CD8-positive, alpha-beta memory T cell (primary cell): ENCODE measurements at regions not wholly inside any gene's neighbourhood (a gene's known extent, or its start where the extent isn't known, plus 50 kb on each side); places are given as distances from the start of the nearest gene placed in this dataset.

Experiments
- CTCF ChIA-PET: fragments of 350-600 bp; sonication (Branson Sonifier 250); formaldehyde crosslinking; loops from one replicate; lab custom pipeline; 2021; ENCODE audit warnings: antibody characterized with exemption; lab: Charles Lee
- POLR2A ChIA-PET: fragments of 350-600 bp; sonication (Branson Sonifier 250); formaldehyde crosslinking; loops from one replicate; lab custom pipeline; 2021; ENCODE audit warnings: antibody characterized with exemption; lab: Charles Lee
- DNase-seq, 5 donors: peaks; one replicate each; pipeline versions ENCODE4 v3.0.0 to v3.0.0-alpha.2; 2020 to 2022; ENCODE audit warnings: mixed read lengths in 1 of 5
- H3K27ac ChIP-seq: one replicate; pipeline ENCODE4 v1.7.0; 2013; ENCODE audit warnings: low read depth, mild to moderate bottlenecking, low read length, moderate library complexity
- H3K27me3 ChIP-seq: 2 replicates; pipeline ENCODE4 v1.7.0; 2013; ENCODE audit warnings: low read length, mild to moderate bottlenecking; ENCODE audit not compliant: insufficient read depth, poor library complexity, severe bottlenecking
- H3K36me3 ChIP-seq: 2 replicates; pipeline ENCODE4 v1.7.0; 2013; ENCODE audit warnings: mild to moderate bottlenecking, low read length, moderate library complexity; ENCODE audit not compliant: insufficient read depth
- H3K4me1 ChIP-seq: 2 replicates; pipeline ENCODE4 v1.7.0; 2013; ENCODE audit warnings: mild to moderate bottlenecking, low read length, moderate library complexity; ENCODE audit not compliant: insufficient read depth
- H3K4me3 ChIP-seq: 2 replicates; pipeline ENCODE4 v1.7.0; 2013; ENCODE audit warnings: mild to moderate bottlenecking, low read length
- H3K9me3 ChIP-seq: 2 replicates; pipeline ENCODE4 v1.7.0; 2013; ENCODE audit warnings: mild to moderate bottlenecking, low read length
- H3K27ac Mint-ChIP-seq, 8 donors: one replicate each; pipeline ENCODE4 v1.8.0; 2020 to 2021; ENCODE audit warnings: mixed read lengths in 8 of 8, mild to moderate bottlenecking in 6 of 8, inconsistent platforms in 3 of 8, moderate library complexity in 3 of 8
- H3K27me3 Mint-ChIP-seq, 2 donors: one replicate each; pipeline ENCODE4 v1.8.0; 2020 to 2021; ENCODE audit warnings: mixed read lengths in 2 of 2, mild to moderate bottlenecking in 1 of 2, moderate library complexity in 1 of 2
- H3K36me3 Mint-ChIP-seq, 3 donors: one replicate each; pipeline ENCODE4 v1.8.0; 2020 to 2021; ENCODE audit warnings: mixed read lengths in 3 of 3, inconsistent platforms in 1 of 3, mild to moderate bottlenecking in 1 of 3
- H3K4me1 Mint-ChIP-seq, 3 donors: one replicate each; pipeline ENCODE4 v1.8.0; 2020 to 2021; ENCODE audit warnings: mixed read lengths in 3 of 3, inconsistent platforms in 1 of 3, mild to moderate bottlenecking in 1 of 3
- H3K4me3 Mint-ChIP-seq, 7 donors: one replicate each; pipeline ENCODE4 v1.8.0; 2020 to 2021; ENCODE audit warnings: mixed read lengths in 7 of 7, mild to moderate bottlenecking in 6 of 7, moderate library complexity in 4 of 7, inconsistent platforms in 2 of 7
- H3K9me3 Mint-ChIP-seq, 5 donors: one replicate each; pipeline ENCODE4 v1.8.0; 2020 to 2022; ENCODE audit warnings: mixed read lengths in 5 of 5, mild to moderate bottlenecking in 3 of 5, moderate library complexity in 2 of 5, inconsistent platforms in 1 of 5

DNA sequence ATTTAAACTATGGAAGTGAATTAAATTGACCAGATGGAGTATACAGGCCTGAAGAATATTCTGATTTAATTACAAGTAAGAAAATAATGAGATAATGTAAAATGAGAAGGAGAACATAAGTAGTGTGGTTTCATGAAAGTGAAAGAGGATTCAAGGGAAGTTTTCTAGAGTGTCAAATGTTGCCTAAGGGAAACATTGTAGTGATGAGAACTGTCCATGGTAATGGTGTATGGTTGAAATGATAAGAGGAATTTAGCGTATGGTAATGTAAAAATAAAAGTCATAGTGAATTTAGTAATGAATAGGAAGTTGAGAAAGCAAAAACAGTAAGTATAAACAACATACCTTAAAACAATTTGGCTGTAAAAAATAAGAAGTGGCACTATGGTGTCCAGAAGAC, 1954.6 kb upstream of the FLRT2 start:
- Histone ChIP-seq H3K27ac (no peak overlapping the region), H3K36me3 (no peaks in the 10 kb centered on the region), H3K4me3 (no peak overlapping the region), H3K9me3 (no peaks in the 10 kb centered on the region), H3K4me1 (no peaks in the 10 kb centered on the region), H3K27me3 (no peaks in the 10 kb centered on the region)
- POLR2A ChIA-PET: no interaction called here
- Mint-ChIP-seq H3K9me3 (peaks cover 7 to 45% (median 17%) of the 10 kb centered on the region in 5 donors), H3K36me3 (peaks cover 0 to 1% (median 0%) of the 10 kb centered on the region in 3 donors), H3K4me3 (no peak overlapping the region), H3K4me1 (no peaks in the 10 kb centered on the region), H3K27me3 (no peaks in the 10 kb centered on the region), H3K27ac (no peak overlapping the region)
- no peak for DNase-seq
- CTCF ChIA-PET: no interaction called here

DNA sequence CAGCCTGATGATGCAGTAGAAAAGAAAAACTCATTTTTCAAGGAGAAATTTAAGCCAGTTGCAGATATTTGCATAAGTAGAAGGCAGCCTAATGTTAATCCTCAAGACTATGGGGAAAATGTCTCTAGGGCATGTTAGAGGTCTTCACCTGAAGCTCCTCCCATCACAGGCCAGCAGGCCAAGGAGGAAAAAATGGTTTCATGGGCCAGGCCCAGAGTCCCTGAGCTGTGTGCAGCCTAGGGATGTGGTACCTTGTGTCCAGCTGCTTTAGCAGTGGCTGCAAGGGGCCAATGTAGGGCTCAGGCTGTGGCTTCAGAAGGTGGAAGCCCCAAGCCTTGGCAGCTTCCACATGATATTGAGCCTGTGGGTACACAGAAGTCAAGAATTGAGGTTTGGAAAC, 1946.7 kb upstream of the FLRT2 start:
- CTCF ChIA-PET: no interaction called here
- H3K27ac Mint-ChIP-seq: no peak overlapping the region

DNA sequence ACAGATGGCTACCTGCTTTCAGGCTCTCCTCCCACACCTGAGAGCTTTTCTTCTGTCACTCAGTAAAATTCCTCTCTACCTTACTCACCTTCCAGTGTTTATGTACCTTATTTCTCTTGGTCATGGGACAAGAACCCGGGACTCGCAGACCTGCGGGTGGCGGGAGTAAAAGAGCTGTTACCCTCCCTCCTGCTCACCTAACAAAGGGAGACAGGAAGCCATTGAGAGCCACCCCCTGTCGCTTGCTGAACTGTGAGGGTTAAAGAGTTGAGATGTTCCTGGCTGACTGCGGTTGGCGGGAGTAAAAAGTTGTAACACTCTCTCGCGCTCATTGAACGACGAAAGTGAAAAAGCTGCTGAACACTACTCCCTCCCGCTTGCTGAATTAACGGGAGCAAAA, 1935.1 kb upstream of the FLRT2 start:
- H3K9me3 Mint-ChIP-seq: peaks cover 10 to 26% (median 15%) of the 10 kb centered on the region in 5 donors
- no peak overlapping the region for H3K4me3 Mint-ChIP-seq
- H3K36me3 Mint-ChIP-seq: no peaks in the 10 kb centered on the region
- no peaks in the 10 kb centered on the region for H3K27me3 ChIP-seq
- no peak overlapping the region for H3K4me3 ChIP-seq
- no peaks in the 10 kb centered on the region for H3K4me1 ChIP-seq
- no peak overlapping the region for H3K27ac Mint-ChIP-seq
- no peak overlapping the region for H3K27ac ChIP-seq
- no peaks in the 10 kb centered on the region for H3K36me3 ChIP-seq
- CTCF ChIA-PET: no interaction called here
- POLR2A ChIA-PET: no interaction called here
- no peak for DNase-seq
- H3K4me1 Mint-ChIP-seq: no peaks in the 10 kb centered on the region
- H3K27me3 Mint-ChIP-seq: no peaks in the 10 kb centered on the region
- H3K9me3 ChIP-seq: no peaks in the 10 kb centered on the region

More for the DNA sequence above, 1946.7 kb upstream of the FLRT2 start:
- POLR2A ChIA-PET: no interaction called here
- no peaks in the 10 kb centered on the region for H3K27me3 Mint-ChIP-seq
- no peak overlapping the region for H3K4me3 ChIP-seq
- H3K36me3 ChIP-seq: no peaks in the 10 kb centered on the region
- no peak overlapping the region for H3K4me3 Mint-ChIP-seq
- no peaks in the 10 kb centered on the region for H3K4me1 Mint-ChIP-seq
- H3K27me3 ChIP-seq: no peaks in the 10 kb centered on the region
- no peak overlapping the region for H3K27ac ChIP-seq
- DNase-seq: no peak
- no peaks in the 10 kb centered on the region for H3K9me3 ChIP-seq
- no peaks in the 10 kb centered on the region for H3K36me3 Mint-ChIP-seq
- no peaks in the 10 kb centered on the region for H3K4me1 ChIP-seq
- H3K9me3 Mint-ChIP-seq: peaks cover 5 to 38% (median 12%) of the 10 kb centered on the region in 5 donors

DNA sequence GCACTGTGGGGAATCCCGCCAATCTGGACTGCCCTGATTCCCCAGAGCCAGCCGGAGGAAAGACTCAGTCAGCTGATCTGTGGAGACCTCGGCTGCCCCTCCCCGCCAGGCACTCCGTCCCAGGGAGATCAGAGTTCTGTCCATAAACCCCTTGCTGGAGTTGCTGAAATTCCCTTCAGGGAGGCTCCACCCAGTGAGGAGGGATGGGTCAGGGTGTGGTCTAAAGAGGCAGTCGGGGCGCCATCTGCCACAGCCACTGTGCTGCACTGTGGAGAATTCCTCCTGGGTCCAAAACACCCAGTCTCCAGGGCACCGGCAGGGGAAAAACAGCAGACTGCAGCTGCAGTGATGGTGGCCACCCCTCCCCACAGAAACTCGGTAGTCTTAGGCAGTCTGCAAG, 1922.3 kb upstream of the FLRT2 start:
- peaks cover 11 to 50% (median 29%) of the 10 kb centered on the region in 5 donors for H3K9me3 Mint-ChIP-seq
- no peak overlapping the region for H3K4me3 ChIP-seq
- H3K27ac ChIP-seq: no peak overlapping the region
- H3K27me3 Mint-ChIP-seq: no peaks in the 10 kb centered on the region
- POLR2A ChIA-PET: no interaction called here
- H3K4me3 Mint-ChIP-seq: no peak overlapping the region
- no peaks in the 10 kb centered on the region for H3K9me3 ChIP-seq
- no peaks in the 10 kb centered on the region for H3K36me3 ChIP-seq
- CTCF ChIA-PET: no interaction called here
- no peak for DNase-seq
- no peaks in the 10 kb centered on the region for H3K4me1 Mint-ChIP-seq
- no peak overlapping the region for H3K27ac Mint-ChIP-seq
- no peaks in the 10 kb centered on the region for H3K4me1 ChIP-seq
- no peaks in the 10 kb centered on the region for H3K36me3 Mint-ChIP-seq
- no peaks in the 10 kb centered on the region for H3K27me3 ChIP-seq

DNA sequence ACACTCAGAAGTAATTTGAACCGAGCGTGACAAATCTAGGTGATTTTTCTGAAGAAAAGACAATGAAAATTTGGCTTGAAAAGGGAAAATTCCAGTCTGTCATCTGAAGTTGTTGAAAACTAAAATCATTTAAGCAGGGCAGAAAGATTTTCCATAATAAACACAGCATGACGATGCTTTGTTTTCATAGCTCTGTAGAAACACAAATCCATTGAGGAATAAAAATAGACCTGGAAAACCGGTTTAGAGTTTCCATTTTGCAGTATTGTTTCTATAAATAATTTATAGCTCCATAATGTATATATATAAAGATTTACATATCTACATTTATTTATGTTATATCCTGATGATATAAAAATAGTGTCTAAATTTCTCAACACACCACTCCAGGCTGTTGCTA, 1918.5 kb upstream of the FLRT2 start:
- Histone ChIP-seq H3K4me1 (no peaks in the 10 kb centered on the region), H3K27ac (no peak overlapping the region), H3K9me3 (no peaks in the 10 kb centered on the region), H3K36me3 (no peaks in the 10 kb centered on the region), H3K27me3 (no peaks in the 10 kb centered on the region), H3K4me3 (no peak overlapping the region)
- Mint-ChIP-seq H3K4me3 (no peak overlapping the region), H3K36me3 (no peaks in the 10 kb centered on the region), H3K27ac (no peak overlapping the region), H3K27me3 (no peaks in the 10 kb centered on the region), H3K9me3 (peaks cover 5 to 32% (median 9%) of the 10 kb centered on the region in 5 donors), H3K4me1 (no peaks in the 10 kb centered on the region)
- no peak for DNase-seq
- ChIA-PET CTCF (no interaction called here), POLR2A (no interaction called here)

DNA sequence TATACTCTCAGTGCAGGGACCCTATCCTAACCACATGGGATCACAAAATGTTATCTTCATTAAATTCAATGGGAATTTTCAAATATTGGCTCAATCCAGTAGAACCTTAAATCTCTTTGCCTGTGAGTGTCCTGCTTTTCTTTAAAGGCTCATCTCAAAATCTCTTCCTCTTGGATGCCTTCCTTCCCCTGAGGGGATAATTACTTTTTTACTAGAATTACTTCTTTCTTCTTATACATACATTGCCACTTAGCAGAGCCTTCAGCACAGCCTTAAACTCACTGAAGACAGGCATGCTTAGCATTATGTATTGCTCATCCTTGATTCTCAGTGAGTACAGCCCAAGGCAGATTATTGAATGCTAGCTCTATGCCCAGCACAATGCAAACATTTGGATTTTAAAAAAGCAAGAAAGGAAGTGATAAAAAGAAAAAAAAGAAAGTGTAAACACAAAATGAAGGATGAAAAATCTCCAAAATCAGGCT, 1918.0 kb upstream of the FLRT2 start:
- Histone ChIP-seq H3K4me3 (no peak overlapping the region), H3K36me3 (no peaks in the 10 kb centered on the region), H3K9me3 (no peaks in the 10 kb centered on the region), H3K27me3 (no peaks in the 10 kb centered on the region), H3K4me1 (no peaks in the 10 kb centered on the region), H3K27ac (no peak overlapping the region)
- no peak for DNase-seq
- Mint-ChIP-seq H3K4me1 (no peaks in the 10 kb centered on the region), H3K36me3 (no peaks in the 10 kb centered on the region), H3K9me3 (peaks cover 5 to 28% (median 9%) of the 10 kb centered on the region in 5 donors), H3K27me3 (no peaks in the 10 kb centered on the region), H3K4me3 (no peak overlapping the region), H3K27ac (no peak overlapping the region)
- ChIA-PET POLR2A (no interaction called here), CTCF (no interaction called here)

DNA sequence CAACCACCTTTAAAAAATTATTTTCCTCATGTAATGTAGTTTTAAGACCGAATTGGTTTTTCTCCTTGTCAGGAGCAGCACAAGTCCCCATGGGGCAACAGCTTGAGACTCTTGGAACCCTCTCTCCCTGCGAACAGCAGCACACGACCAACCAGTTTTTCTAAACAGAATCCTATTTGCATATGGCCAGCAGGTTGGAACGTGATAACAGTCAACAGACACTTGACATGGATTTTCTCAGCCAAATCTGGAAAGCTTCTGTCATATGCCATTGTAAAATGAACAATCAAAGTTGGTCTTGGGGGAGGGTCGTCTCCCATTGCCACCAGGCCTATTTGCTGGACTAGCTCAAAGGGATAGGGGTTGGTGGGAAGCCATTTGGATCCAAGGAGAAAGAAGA, 1915.0 kb upstream of the FLRT2 start:
- POLR2A ChIA-PET: no interaction called here
- H3K27ac Mint-ChIP-seq: no peak overlapping the region

DNA sequence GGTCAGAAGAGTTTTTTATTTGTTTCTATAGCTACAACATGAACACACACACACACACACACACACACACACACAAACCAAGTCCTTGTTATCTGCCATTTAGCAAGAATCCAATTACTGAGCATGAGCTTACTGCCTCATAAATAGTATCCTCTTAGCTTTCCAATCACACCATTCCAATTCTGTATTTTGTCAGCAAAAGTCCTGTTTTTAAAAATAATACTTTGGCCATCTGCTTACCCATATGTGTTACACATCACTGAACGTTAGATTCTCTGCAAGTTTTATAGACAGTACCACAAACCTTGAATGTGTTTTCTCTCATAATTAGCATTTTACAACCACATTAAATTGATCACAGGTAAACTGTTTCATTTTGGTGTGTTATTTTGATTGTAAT, 1905.4 kb upstream of the FLRT2 start:
- CTCF ChIA-PET: no interaction called here
- no peaks in the 10 kb centered on the region for H3K36me3 ChIP-seq
- POLR2A ChIA-PET: no interaction called here
- no peaks in the 10 kb centered on the region for H3K27me3 ChIP-seq
- peak overlapping the region in 1 of 8 donors; percentile 22 for H3K27ac Mint-ChIP-seq
- no peaks in the 10 kb centered on the region for H3K36me3 Mint-ChIP-seq
- DNase-seq: no peak
- no peaks in the 10 kb centered on the region for H3K4me1 ChIP-seq
- no peaks in the 10 kb centered on the region for H3K9me3 ChIP-seq
- no peaks in the 10 kb centered on the region for H3K4me1 Mint-ChIP-seq
- H3K4me3 ChIP-seq: no peak overlapping the region
- peaks cover 7 to 35% (median 16%) of the 10 kb centered on the region in 5 donors for H3K9me3 Mint-ChIP-seq
- no peaks in the 10 kb centered on the region for H3K27me3 Mint-ChIP-seq
- no peak overlapping the region for H3K4me3 Mint-ChIP-seq
- no peak overlapping the region for H3K27ac ChIP-seq

More for the DNA sequence above, 1915.0 kb upstream of the FLRT2 start:
- Mint-ChIP-seq H3K4me3 (no peak overlapping the region), H3K27me3 (no peaks in the 10 kb centered on the region), H3K36me3 (no peaks in the 10 kb centered on the region), H3K4me1 (no peaks in the 10 kb centered on the region), H3K9me3 (peaks cover 4 to 34% (median 19%) of the 10 kb centered on the region in 5 donors)
- CTCF ChIA-PET: no interaction called here
- Histone ChIP-seq H3K4me3 (no peak overlapping the region), H3K4me1 (no peaks in the 10 kb centered on the region), H3K27me3 (no peaks in the 10 kb centered on the region), H3K27ac (no peak overlapping the region), H3K9me3 (no peaks in the 10 kb centered on the region), H3K36me3 (no peaks in the 10 kb centered on the region)
- DNase-seq: no peak

DNA sequence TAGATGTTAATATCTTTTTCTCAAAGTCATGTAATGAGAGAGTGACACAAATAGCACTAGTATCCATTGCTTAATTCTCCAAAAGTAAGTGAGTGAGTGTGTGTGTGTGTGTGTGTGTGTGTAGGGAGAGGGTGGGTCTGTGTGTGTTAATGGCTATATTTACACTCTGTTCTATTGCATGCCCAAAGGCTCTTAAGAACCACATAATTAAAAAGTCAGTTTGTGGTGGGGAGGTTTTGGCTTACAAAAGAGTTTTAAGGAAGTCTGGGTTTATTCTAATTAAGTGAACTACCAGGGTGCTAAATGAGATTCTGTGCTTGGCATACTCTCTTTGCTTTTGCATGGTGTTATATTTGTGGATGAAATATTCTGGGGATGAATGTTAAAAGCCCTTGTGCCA, 1897.6 kb upstream of the FLRT2 start:
- Histone ChIP-seq H3K27ac (no peak overlapping the region), H3K4me1 (no peaks in the 10 kb centered on the region), H3K4me3 (no peak overlapping the region), H3K36me3 (no peaks in the 10 kb centered on the region), H3K27me3 (no peaks in the 10 kb centered on the region), H3K9me3 (peaks cover 5% of the 10 kb centered on the region)
- Mint-ChIP-seq H3K9me3 (peaks cover 4 to 24% (median 14%) of the 10 kb centered on the region in 5 donors), H3K36me3 (no peaks in the 10 kb centered on the region), H3K27ac (no peak overlapping the region), H3K4me3 (no peak overlapping the region), H3K27me3 (no peaks in the 10 kb centered on the region), H3K4me1 (no peaks in the 10 kb centered on the region)
- ChIA-PET CTCF (no interaction called here), POLR2A (no interaction called here)
- DNase-seq: no peak
